GM18517 (cell line): ENCODE measurements at regions not wholly inside any gene's neighbourhood (a gene's known extent, or its start where the extent isn't known, plus 50 kb on each side); places are given as distances from the start of the nearest gene placed in this dataset.

Experiments used
- ATAC-seq: cut with Tn5 transposase; IDR thresholded peaks from one replicate; pipeline ENCODE4 v1.9.1; 2021; ENCODE audit warnings: mild to moderate bottlenecking, moderate library complexity; ENCODE audit not compliant: unreplicated experiment

- ATAC-seq, result no peak
These were observed 61.2 kb upstream of the RAB27B start for GRCh38 chr18:54767098-54767497.

- no peak for ATAC-seq
These were observed 58.5 kb upstream of the RAB27B start for GRCh38 chr18:54769526-54770464.

GRCh38 chr18:54772056-54772455 is 56.2 kb upstream of the RAB27B start:
- no peak for ATAC-seq

- no peak for ATAC-seq
These were observed 53.9 kb upstream of the RAB27B start for GRCh38 chr18:54774423-54774822.

- ATAC-seq, result no peak
These were observed 53.2 kb upstream of the RAB27B start for GRCh38 chr18:54774981-54775665.

GRCh38 chr18:54775686-54776085 is 52.6 kb upstream of the RAB27B start:
- ATAC-seq, result no peak

- peak; percentile 61 for ATAC-seq
These were observed 51.8 kb upstream of the RAB27B start for GRCh38 chr18:54776282-54776977.

GRCh38 chr18:54777118-54777791 is 51.0 kb upstream of the RAB27B start:
- ATAC-seq, result peak; percentile 87

GRCh38 chr18:54777989-54778388 is 50.3 kb upstream of the RAB27B start:
- no peak for ATAC-seq
